Effector memory CD8-positive, alpha-beta T cell (primary cell): ENCODE measurements at regions not wholly inside any gene's neighbourhood (a gene's known extent, or its start where the extent isn't known, plus 50 kb on each side); places are given as distances from the start of the nearest gene placed in this dataset.
A peak's percentile ranks its signal among the peaks of the same experiment; 100 is the strongest.

Source experiments
- ATAC-seq: fragments of 150-1000 bp; cut with Tn5 transposase; replicated peaks from 2 replicates; pipeline ENCODE4 v1.10.0; 2021; ENCODE audit warnings: mild to moderate bottlenecking, moderate library complexity
- DNase-seq, 3 experiments: peaks; one replicate each; pipeline ENCODE4 v3.0.0; 2021
- H3K27ac Mint-ChIP-seq, 2 donors: one replicate each; pipeline ENCODE4 v1.8.0; 2022; ENCODE audit warnings: mild to moderate bottlenecking in 2 of 2, mixed read lengths in 2 of 2, moderate library complexity in 2 of 2
- H3K27me3 Mint-ChIP-seq, 2 donors: one replicate each; pipeline ENCODE4 v1.8.0; 2022; ENCODE audit warnings: mixed read lengths in 2 of 2
- H3K36me3 Mint-ChIP-seq: one replicate; pipeline ENCODE4 v1.8.0; 2022; ENCODE audit warnings: mild to moderate bottlenecking, moderate library complexity, mixed read lengths; ENCODE audit not compliant: insufficient read depth
- H3K4me1 Mint-ChIP-seq, 2 donors: one replicate each; pipeline ENCODE4 v1.8.0; 2022; ENCODE audit warnings: low read depth in 2 of 2, mixed read lengths in 2 of 2
- H3K4me3 Mint-ChIP-seq, 2 donors: one replicate each; pipeline ENCODE4 v1.8.0; 2022; ENCODE audit warnings: mild to moderate bottlenecking in 2 of 2, mixed read lengths in 2 of 2, moderate library complexity in 2 of 2
- H3K9me3 Mint-ChIP-seq, 2 donors: one replicate each; pipeline ENCODE4 v1.8.0; 2022; ENCODE audit warnings: mixed read lengths in 2 of 2

- Mint-ChIP-seq H3K4me3 (no peak overlapping the region), H3K27ac (no peak overlapping the region), H3K9me3 (no peaks in the 10 kb centered on the region), H3K27me3 (peaks cover 10 to 20% of the 10 kb centered on the region in 2 donors), H3K36me3 (no peaks in the 10 kb centered on the region), H3K4me1 (no peaks in the 10 kb centered on the region)
- ATAC-seq, result no peak
- DNase-seq, result no peak
Observed at GRCh38 chr1:87641996-87642395, 313.3 kb downstream of the LMO4 start.

GRCh38 chr1:87642581-87643221 lies 314.0 kb downstream of the LMO4 start:
- Mint-ChIP-seq H3K4me3 (no peak overlapping the region), H3K36me3 (no peaks in the 10 kb centered on the region), H3K27ac (no peak overlapping the region), H3K4me1 (no peaks in the 10 kb centered on the region), H3K9me3 (no peaks in the 10 kb centered on the region), H3K27me3 (peaks cover 10 to 20% of the 10 kb centered on the region in 2 donors)
- ATAC-seq (no peak), DNase-seq (no peak)

DNA sequence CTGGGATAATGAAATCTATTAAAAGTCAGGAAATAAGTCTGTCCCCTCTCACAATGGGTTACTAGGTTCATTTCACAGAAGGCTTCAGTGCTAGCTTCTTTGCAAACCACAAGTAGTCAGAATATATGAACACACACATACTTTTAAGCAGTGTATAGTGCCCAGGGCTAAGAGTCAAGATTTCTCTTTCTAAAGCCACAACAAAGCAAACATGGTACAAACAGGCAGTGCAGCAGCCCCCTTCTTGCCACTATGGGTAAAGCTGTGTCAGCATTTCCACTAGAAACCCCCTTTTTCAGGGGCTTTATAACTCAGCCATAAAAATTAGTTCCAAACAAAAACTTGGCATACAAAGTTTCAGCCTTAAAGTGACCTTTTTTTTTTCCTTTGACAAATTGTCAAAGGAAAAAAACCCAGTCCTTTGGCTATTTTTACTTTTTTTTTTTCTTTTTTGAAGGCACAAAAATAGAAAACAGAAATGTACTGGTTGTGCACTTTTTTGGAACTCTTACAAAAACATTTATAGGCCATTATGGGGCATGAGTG lies 315.4 kb downstream of the LMO4 start:
- H3K36me3 Mint-ChIP-seq, result no peaks in the 10 kb centered on the region
- peaks cover 6 to 20% of the 10 kb centered on the region in 2 donors for H3K27me3 Mint-ChIP-seq
- H3K9me3 Mint-ChIP-seq, result no peaks in the 10 kb centered on the region
- no peaks in the 10 kb centered on the region for H3K4me1 Mint-ChIP-seq
- DNase-seq (no peak), ATAC-seq (no peak)
- H3K27ac Mint-ChIP-seq, result no peak overlapping the region
- H3K4me3 Mint-ChIP-seq, result no peak overlapping the region

DNA sequence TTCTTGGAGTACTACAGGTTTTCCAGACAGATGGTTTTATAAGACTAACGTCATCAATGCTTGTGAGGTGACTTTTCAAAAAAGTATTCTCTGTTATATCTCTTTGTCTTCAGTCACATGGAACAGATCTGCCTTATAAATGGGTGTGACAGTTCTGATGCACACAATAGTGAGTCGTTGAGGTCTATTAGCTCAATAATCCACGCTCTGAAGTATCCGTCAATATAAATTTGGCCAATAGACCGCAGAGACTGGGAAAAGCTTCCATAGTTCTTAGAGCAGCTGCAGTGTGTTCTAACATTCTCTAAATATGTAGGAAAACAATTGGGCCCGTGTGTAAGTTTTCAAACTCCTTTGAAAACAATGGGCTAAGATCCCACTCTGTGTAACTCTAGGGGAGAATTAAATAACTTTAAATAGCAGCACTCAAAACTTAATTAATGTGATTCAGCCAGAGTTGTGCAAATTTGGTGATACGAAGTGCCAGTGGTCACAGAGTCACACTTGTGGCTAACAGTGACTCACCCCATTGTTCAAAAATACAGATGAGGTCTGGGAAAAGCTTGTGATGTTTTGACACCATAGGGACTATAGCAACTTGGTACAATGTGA lies 316.0 kb downstream of the LMO4 start:
- DNase-seq (no peak), ATAC-seq (no peak)
- Mint-ChIP-seq H3K9me3 (no peaks in the 10 kb centered on the region), H3K27me3 (peaks cover 6 to 25% of the 10 kb centered on the region in 2 donors), H3K4me3 (no peak overlapping the region), H3K27ac (no peak overlapping the region), H3K4me1 (no peaks in the 10 kb centered on the region), H3K36me3 (no peaks in the 10 kb centered on the region)

DNA sequence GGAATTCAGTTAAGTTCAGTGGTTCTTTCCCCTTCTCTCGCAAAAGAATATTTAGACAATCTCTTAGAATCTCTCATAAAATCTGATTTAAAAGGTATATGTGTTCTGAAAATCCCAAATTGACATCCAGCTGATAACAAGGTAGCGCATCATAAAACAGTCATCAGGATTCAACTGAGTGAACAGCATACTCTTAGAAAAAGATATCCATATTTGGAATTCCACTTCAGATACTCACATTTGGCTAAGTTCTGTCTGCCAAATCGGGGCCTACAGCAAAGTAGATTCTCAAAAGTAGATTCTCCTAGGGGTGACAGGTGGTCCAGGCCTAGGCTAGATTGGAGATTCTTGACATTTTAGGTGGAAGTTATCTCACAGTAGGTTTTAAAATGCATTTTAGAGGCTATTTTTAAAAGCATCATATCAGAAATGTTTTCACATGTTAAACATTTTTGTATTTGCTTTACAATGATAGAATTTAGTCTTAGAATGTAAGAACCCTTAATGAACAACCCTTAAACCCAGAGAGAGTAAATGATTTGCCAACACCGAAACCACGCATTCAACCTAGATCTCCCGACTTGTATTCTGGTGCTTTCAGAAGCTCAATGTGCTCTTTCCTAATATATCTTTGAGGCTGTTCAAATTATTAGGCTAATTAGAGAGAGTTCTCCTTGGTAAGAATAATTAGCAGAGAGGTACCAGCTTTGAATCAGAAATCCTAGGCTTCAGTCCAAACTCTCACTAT lies 318.9 kb downstream of the LMO4 start:
- H3K4me1 Mint-ChIP-seq, result no peaks in the 10 kb centered on the region
- H3K27ac Mint-ChIP-seq, result no peak overlapping the region
- ATAC-seq (no peak), DNase-seq (no peak)
- no peak overlapping the region for H3K4me3 Mint-ChIP-seq
- H3K27me3 Mint-ChIP-seq, result peaks cover 0 to 21% of the 10 kb centered on the region in 2 donors
- no peaks in the 10 kb centered on the region for H3K9me3 Mint-ChIP-seq
- no peaks in the 10 kb centered on the region for H3K36me3 Mint-ChIP-seq

GRCh38 chr1:87648323-87649119 lies 319.8 kb downstream of the LMO4 start:
- no peaks in the 10 kb centered on the region for H3K9me3 Mint-ChIP-seq
- H3K4me3 Mint-ChIP-seq, result no peak overlapping the region
- no peak for DNase-seq
- no peaks in the 10 kb centered on the region for H3K4me1 Mint-ChIP-seq
- H3K27me3 Mint-ChIP-seq, result peaks cover 0 to 21% of the 10 kb centered on the region in 2 donors
- no peaks in the 10 kb centered on the region for H3K36me3 Mint-ChIP-seq
- no peak for ATAC-seq
- no peak overlapping the region for H3K27ac Mint-ChIP-seq

DNA sequence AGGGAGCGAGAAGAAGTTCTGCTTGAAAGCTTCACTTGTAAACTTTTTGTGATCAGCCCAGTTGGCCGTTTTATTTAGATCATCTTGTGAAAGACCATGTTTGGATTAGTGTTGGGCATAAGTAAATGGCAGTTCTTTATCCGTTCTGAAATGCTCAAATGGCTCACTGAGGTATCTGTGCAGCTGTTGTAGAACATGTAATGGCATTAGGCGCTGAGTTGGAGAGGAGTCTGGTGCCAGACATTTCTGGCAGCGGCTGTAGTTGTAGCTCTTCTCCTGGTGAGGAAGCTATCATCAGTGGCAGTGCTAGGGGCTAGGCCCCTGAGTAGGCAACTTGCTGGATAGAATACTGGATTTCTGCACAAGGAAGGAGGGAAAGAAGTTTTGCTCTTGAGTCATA lies 321.6 kb downstream of the LMO4 start:
- H3K4me3 Mint-ChIP-seq, result no peak overlapping the region
- H3K27me3 Mint-ChIP-seq, result peaks cover 0 to 21% of the 10 kb centered on the region in 2 donors
- ATAC-seq, result no peak
- H3K9me3 Mint-ChIP-seq, result no peaks in the 10 kb centered on the region
- H3K36me3 Mint-ChIP-seq, result no peaks in the 10 kb centered on the region
- no peak overlapping the region for H3K27ac Mint-ChIP-seq
- H3K4me1 Mint-ChIP-seq, result no peaks in the 10 kb centered on the region
- DNase-seq, result no peak

GRCh38 chr1:87652176-87652575 lies 323.5 kb downstream of the LMO4 start:
- Mint-ChIP-seq H3K4me1 (no peaks in the 10 kb centered on the region), H3K36me3 (no peaks in the 10 kb centered on the region), H3K27ac (no peak overlapping the region), H3K9me3 (no peaks in the 10 kb centered on the region), H3K4me3 (no peak overlapping the region), H3K27me3 (peaks cover 0 to 21% of the 10 kb centered on the region in 2 donors)
- DNase-seq (no peak), ATAC-seq (no peak)

GRCh38 chr1:87665151-87665550 lies 336.5 kb downstream of the LMO4 start:
- ATAC-seq, result no peak
- Mint-ChIP-seq H3K4me3 (no peak overlapping the region), H3K9me3 (peaks cover 0 to 7% of the 10 kb centered on the region in 2 donors), H3K27ac (no peak overlapping the region), H3K4me1 (no peaks in the 10 kb centered on the region), H3K36me3 (peaks cover under 1% of the 10 kb centered on the region), H3K27me3 (peaks cover 7 to 29% of the 10 kb centered on the region in 2 donors)
- no peak for DNase-seq

DNA sequence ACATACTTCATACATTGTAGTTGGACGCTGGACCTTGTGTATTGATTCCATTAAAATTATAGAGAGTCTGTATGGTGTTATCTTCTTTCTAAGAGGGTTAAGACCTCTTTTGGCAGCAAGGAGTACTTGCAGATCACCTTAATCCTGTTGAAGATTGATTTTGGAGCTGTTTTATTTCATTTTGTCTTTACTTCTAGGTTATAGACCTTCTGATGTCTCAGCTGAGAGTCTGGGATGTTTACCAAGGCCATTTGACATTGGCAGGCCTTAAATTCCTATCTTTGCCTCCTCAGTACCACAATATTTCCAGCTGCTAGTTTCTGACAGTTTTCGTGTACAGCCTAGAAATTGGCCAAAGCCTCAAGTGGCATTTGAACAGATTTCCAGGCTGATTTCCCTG lies 338.0 kb downstream of the LMO4 start:
- H3K4me3 Mint-ChIP-seq, result no peak overlapping the region
- no peaks in the 10 kb centered on the region for H3K4me1 Mint-ChIP-seq
- no peaks in the 10 kb centered on the region for H3K36me3 Mint-ChIP-seq
- H3K27ac Mint-ChIP-seq, result no peak overlapping the region
- no peaks in the 10 kb centered on the region for H3K9me3 Mint-ChIP-seq
- ATAC-seq, result no peak
- no peak for DNase-seq
- peaks cover 7 to 23% of the 10 kb centered on the region in 2 donors for H3K27me3 Mint-ChIP-seq

GRCh38 chr1:87669674-87670073 lies 341.0 kb downstream of the LMO4 start:
- H3K9me3 Mint-ChIP-seq, result no peaks in the 10 kb centered on the region
- DNase-seq (no peak), ATAC-seq (no peak)
- H3K27me3 Mint-ChIP-seq, result peaks cover 7 to 24% of the 10 kb centered on the region in 2 donors
- no peaks in the 10 kb centered on the region for H3K36me3 Mint-ChIP-seq
- peak overlapping the region in 1 of 2 donors; percentile 36 for H3K27ac Mint-ChIP-seq
- no peak overlapping the region for H3K4me3 Mint-ChIP-seq
- H3K4me1 Mint-ChIP-seq, result no peaks in the 10 kb centered on the region

GRCh38 chr1:87673309-87673708 lies 344.6 kb downstream of the LMO4 start:
- H3K27me3 Mint-ChIP-seq, result peaks cover 16 to 30% of the 10 kb centered on the region in 2 donors
- H3K27ac Mint-ChIP-seq, result no peak overlapping the region
- no peaks in the 10 kb centered on the region for H3K36me3 Mint-ChIP-seq

GRCh38 chr1:87673748-87674147 lies 345.1 kb downstream of the LMO4 start:
- no peak for ATAC-seq
- peaks cover 16 to 31% of the 10 kb centered on the region in 2 donors for H3K27me3 Mint-ChIP-seq
- H3K36me3 Mint-ChIP-seq, result no peaks in the 10 kb centered on the region
- DNase-seq, result no peak
- no peaks in the 10 kb centered on the region for H3K9me3 Mint-ChIP-seq
- H3K27ac Mint-ChIP-seq, result no peak overlapping the region
- H3K4me1 Mint-ChIP-seq, result no peaks in the 10 kb centered on the region
- H3K4me3 Mint-ChIP-seq, result no peak overlapping the region

More at GRCh38 chr1:87673309-87673708, 344.6 kb downstream of the LMO4 start:
- no peak overlapping the region for H3K4me3 Mint-ChIP-seq
- DNase-seq (no peak), ATAC-seq (no peak)
- H3K9me3 Mint-ChIP-seq, result no peaks in the 10 kb centered on the region
- H3K4me1 Mint-ChIP-seq, result no peaks in the 10 kb centered on the region
